GM21717 (cell line): ENCODE measurements at regions not wholly inside any gene's neighbourhood (a gene's known extent, or its start where the extent isn't known, plus 50 kb on each side); places are given as distances from the start of the nearest gene placed in this dataset.

Source experiments
- ATAC-seq: cut with Tn5 transposase; IDR thresholded peaks from one replicate; pipeline ENCODE4 v1.9.1; 2021; ENCODE audit warnings: mild to moderate bottlenecking, moderate library complexity; ENCODE audit not compliant: unreplicated experiment

GRCh38 chr2:144596073-144596871, 76.4 kb upstream of the ZEB2 start:
- ATAC-seq = peak; percentile 90

- no peak for ATAC-seq
These were observed 75.8 kb upstream of the ZEB2 start for GRCh38 chr2:144595686-144596072.

GRCh38 chr2:144595279-144595678, 75.4 kb upstream of the ZEB2 start:
- ATAC-seq = no peak

GRCh38 chr2:144593803-144594202, 73.9 kb upstream of the ZEB2 start:
- ATAC-seq = no peak

- no peak for ATAC-seq
These were observed 72.8 kb upstream of the ZEB2 start for GRCh38 chr2:144592500-144593256.

GRCh38 chr2:144587306-144587705, 67.4 kb upstream of the ZEB2 start:
- ATAC-seq = no peak

GRCh38 chr2:144586476-144586875, 66.6 kb upstream of the ZEB2 start:
- ATAC-seq = no peak

GRCh38 chr2:144583741-144584453, 64.0 kb upstream of the ZEB2 start:
- ATAC-seq = no peak

GRCh38 chr2:144583381-144583729, 63.4 kb upstream of the ZEB2 start:
- ATAC-seq = no peak

GRCh38 chr2:144582651-144583380, 62.9 kb upstream of the ZEB2 start:
- ATAC-seq = no peak

GRCh38 chr2:144580521-144581161, 60.7 kb upstream of the ZEB2 start:
- no peak for ATAC-seq

GRCh38 chr2:144579556-144579955, 59.6 kb upstream of the ZEB2 start:
- no peak for ATAC-seq

GRCh38 chr2:144578099-144578498, 58.2 kb upstream of the ZEB2 start:
- ATAC-seq = no peak

- peak; percentile 72 for ATAC-seq
These were observed 53.1 kb upstream of the ZEB2 start for GRCh38 chr2:144572977-144573376.

- ATAC-seq = no peak
These were observed 51.9 kb upstream of the ZEB2 start for GRCh38 chr2:144571770-144572169.

- ATAC-seq = no peak
These were observed 50.6 kb upstream of the ZEB2 start for GRCh38 chr2:144570566-144570965.
